Forelimb muscle (tissue), 1 donor: ENCODE measurements at regions not wholly inside any gene's neighbourhood (a gene's known extent, or its start where the extent isn't known, plus 50 kb on each side); places are given as distances from the start of the nearest gene placed in this dataset.

Experiments used
- DNase-seq: peaks from one replicate; pipeline ENCODE4 v3.0.0-alpha.2; 2013; ENCODE audit warnings: low read depth

DNA sequence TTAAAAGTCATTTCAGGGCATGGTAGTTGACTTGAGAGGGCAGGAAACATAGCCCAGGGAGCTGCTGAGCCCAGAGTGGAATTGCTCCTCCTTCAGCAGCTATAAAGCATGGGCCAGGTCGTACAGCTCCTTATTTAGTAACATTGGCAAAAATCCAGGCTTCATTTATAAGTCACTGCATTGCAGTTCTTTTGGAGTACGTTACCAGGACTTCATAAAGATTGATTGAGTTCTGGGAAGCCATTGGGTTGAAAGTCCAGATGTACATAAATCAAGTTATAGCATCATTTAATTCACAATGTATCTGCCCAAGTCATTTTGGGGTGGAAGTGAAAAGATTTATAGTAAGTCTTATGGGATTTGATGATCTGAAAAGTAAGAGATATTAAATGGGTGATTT, 53.0 kb upstream of the ANKEF1 start:
- no peak for DNase-seq

- DNase-seq = peak; percentile 86
Observed at GRCh38 chr20:9978397-9979004, 56.3 kb upstream of the ANKEF1 start.

GRCh38 chr20:9977629-9978028, 57.2 kb upstream of the ANKEF1 start:
- no peak for DNase-seq

DNA sequence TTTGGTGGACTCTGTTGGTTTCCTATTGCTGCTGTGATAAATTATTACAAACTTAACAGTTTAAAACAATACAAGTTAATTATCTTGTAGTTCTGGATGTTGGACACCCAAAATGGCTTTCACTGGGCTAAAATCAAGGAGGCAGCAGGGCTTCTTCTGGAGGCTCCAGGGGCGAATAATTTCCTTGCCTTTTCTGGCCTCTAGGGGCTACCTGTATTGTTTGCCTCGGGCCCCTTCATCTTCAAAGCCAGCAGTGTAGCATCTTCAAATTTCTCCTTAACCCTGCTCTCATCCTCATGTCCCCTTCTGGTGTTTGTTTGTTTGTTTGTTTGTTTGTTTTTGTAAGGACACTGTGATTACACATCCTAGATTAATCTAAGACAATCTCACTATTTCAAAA, 60.5 kb upstream of the ANKEF1 start:
- no peak for DNase-seq

DNA sequence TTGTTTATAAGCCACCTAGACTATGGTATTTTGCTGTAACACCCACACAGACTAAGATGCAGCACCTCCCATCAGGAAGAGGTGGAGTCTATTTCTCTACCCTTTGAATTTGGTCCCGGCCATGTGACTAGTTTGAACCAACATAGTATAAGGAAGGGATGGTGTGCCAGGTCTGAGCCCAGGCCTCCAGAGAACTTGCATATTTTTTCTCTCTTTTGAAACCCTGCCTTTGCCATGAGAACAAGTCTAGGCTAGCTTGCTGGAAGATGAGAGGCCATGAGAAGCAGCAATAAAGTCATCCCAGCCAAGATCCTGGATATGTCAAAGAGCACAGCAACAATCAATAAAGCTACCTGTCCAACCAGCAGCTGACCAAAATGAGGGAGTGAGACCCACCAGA, 63.0 kb upstream of the ANKEF1 start:
- no peak for DNase-seq

DNA sequence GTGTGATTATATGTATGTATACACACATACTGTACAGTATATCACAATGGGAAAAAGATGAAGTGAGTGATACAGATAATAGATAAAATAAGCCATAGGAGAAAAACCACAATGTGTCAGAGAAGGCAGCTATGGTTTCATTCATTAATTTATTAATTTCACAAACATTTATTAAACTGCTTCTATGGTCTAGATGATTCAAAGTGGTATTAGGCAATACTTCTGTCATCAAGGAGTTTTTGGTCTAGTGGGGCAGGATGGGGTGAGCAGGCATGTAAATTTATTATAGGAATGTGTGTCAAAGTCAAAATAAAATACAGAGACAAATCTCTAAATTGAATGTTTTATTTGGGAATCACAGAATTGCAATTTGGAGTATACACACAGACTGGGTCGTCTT, 65.2 kb upstream of the ANKEF1 start:
- no peak for DNase-seq

- no peak for DNase-seq
Observed at GRCh38 chr20:9968015-9968414, 66.8 kb upstream of the ANKEF1 start.

DNA sequence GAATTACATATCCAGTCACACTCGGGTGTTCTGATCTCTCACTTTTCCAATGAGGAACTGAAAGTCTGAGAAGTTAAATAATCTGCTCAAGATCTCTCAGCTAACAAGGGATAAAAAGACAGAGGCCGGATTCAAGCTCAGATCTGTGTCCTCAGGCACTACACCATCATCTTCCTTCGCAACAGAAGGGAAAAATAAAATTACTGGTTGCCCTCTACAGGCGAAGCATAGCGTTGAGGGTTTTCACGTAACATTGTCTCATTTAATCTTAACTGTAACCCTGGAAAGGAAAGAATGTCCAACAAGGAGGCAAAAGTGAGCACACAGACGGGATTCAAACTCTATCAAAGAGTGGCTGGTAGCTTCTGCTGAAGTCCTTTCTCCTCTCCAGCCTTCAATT, 67.8 kb upstream of the ANKEF1 start:
- DNase-seq = no peak

GRCh38 chr20:9963029-9963428, 71.8 kb upstream of the ANKEF1 start:
- no peak for DNase-seq

- DNase-seq = no peak
Observed at GRCh38 chr20:9958693-9959092, 76.1 kb upstream of the ANKEF1 start.

DNA sequence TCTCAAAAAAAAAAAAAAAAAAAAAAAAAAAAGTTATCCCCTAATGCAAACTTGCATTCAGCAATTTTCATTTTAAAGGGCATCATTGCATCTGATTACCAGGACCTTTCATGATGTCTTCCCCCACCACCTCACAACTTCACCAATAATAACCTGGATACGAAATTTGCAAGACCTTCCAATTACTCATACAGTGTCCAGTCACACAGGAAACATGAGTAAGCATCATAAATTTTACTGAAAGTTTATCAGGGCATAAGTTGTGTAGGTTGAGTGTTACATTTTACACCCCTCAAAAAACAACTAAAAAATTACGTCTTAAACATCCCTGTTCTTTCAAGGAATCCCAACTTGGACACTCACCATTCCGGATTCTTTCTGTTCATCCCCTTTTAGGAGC, 79.1 kb upstream of the ANKEF1 start:
- no peak for DNase-seq

GRCh38 chr20:9949563-9949962, 85.2 kb upstream of the ANKEF1 start:
- DNase-seq = no peak

DNA sequence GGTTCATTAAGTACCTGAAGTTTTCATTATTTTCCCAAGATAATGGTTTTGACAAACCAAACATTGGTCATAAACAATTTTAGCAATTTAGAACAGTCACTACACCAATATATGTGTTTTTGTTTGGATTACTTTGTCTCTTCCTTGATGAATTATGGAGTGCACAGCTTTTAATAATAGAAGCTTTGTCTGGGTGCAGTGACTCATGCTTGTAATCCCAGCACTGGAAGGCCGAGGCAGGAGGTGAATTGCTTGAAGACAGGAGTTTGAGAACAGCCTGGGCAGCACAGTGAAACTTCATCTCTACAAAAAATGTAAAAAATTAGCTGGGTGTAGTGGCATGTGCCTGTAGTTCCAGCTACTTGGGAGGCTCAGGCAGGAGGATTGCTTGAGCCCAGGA, 89.4 kb upstream of the ANKEF1 start:
- DNase-seq = no peak

DNA sequence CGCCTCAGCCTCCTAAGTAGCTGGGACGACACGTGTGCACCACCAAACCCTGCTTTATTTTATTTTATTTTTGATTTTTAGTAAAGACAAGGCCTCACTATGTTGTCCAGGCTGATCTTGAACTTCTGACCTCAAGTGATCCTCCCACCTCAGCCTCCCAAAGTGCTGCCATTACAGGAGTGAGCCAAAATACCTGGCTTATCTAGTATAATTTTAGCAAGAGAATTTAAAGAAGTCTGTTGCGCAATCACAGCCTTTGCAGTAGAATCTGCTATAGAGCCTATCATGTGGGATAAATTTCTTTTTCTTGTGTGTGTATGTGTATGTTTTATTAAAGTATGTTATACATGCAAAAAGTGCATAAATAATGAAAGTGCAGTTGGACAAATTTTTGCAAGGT, 92.1 kb upstream of the ANKEF1 start:
- no peak for DNase-seq

- no peak for DNase-seq
Observed at GRCh38 chr20:9940329-9940728, 94.5 kb upstream of the ANKEF1 start.

GRCh38 chr20:9939231-9939630, 95.6 kb upstream of the ANKEF1 start:
- DNase-seq = no peak

DNA sequence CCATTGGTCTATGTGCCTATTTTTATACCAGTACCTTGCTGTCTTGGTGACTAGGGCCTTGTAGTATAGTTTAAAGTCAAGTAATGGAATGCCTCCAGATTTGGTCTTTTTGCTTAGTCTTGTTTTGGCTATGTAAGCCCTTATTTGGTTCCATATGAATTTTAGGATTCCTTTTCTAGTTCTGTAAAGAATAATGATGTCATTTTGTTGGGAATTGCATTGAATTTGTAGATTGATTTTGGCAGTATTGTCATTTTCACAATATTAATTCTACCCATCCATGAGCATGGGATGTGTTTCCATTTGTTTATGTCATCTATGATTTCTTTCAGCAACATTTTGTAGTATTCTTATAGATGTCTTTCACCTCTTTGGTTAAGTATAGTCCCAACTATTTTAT, 96.4 kb upstream of the PAK5 start:
- no peak for DNase-seq

GRCh38 chr20:9930142-9930541, 91.3 kb upstream of the PAK5 start:
- DNase-seq = no peak

- no peak for DNase-seq
Observed at GRCh38 chr20:9928955-9929354, 90.1 kb upstream of the PAK5 start.

GRCh38 chr20:9928281-9928737, 89.4 kb upstream of the PAK5 start:
- no peak for DNase-seq

- DNase-seq = no peak
Observed at GRCh38 chr20:9927224-9927623, 88.3 kb upstream of the PAK5 start.

- no peak for DNase-seq
Observed at GRCh38 chr20:9926476-9926875, 87.6 kb upstream of the PAK5 start.

GRCh38 chr20:9926007-9926406, 87.1 kb upstream of the PAK5 start:
- no peak for DNase-seq

GRCh38 chr20:9923648-9924047, 84.8 kb upstream of the PAK5 start:
- DNase-seq = no peak

DNA sequence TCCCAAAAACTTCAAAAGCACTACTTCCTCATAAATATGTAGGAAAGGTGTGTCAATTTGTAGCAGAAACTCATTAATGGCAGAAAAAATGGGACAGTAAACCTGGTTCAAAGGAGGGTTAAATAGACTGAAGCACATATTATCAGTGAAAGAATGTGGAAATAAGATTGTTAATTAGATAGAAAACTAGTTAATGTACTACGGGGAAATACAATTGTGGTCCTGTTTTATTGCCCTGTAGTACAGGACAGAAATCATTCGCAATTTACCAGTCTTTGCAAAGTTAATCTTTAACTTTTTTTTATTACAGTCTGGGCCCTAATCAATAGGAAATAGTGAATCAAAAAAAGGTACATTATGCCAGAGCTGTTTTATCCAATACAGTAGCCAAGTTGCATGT, 82.0 kb upstream of the PAK5 start:
- no peak for DNase-seq
